Dendritic cell treated with granulocyte-macrophage colony-stimulating factor and Interleukin-4, amounts not matched to agents 40 ng/mL and 50 ng/mL, for 4 days (primary cell): ENCODE measurements at regions not wholly inside any gene's neighbourhood (a gene's known extent, or its start where the extent isn't known, plus 50 kb on each side); places are given as distances from the start of the nearest gene placed in this dataset.
"Not testable (repeated sequence)": the region's sequence is repeated elsewhere in the genome, so short reads cannot be mapped to it uniquely, and the experiment has no call there.

ENCODE experiments used
- H3K27ac Mint-ChIP-seq: one replicate; pipeline ENCODE4 v1.8.0; 2022; ENCODE audit warnings: mild to moderate bottlenecking, mixed read lengths
- H3K27me3 Mint-ChIP-seq: one replicate; pipeline ENCODE4 v1.8.0; 2022; ENCODE audit warnings: mild to moderate bottlenecking, mixed read lengths
- H3K36me3 Mint-ChIP-seq: one replicate; pipeline ENCODE4 v1.8.0; 2022; ENCODE audit warnings: low read depth, mixed read lengths
- H3K4me1 Mint-ChIP-seq: one replicate; pipeline ENCODE4 v1.8.0; 2022; ENCODE audit warnings: low read depth, mixed read lengths
- H3K4me3 Mint-ChIP-seq: one replicate; pipeline ENCODE4 v1.8.0; 2022; ENCODE audit warnings: mild to moderate bottlenecking, moderate library complexity, mixed read lengths
- H3K9me3 Mint-ChIP-seq: one replicate; pipeline ENCODE4 v1.8.0; 2022; ENCODE audit warnings: mixed read lengths
- intact Hi-C: fragments of 100-400 bp; cut with micrococcal nuclease; formaldehyde crosslinking; loops from one replicate; pipeline ENCODE4 v1.15.0; 2022

DNA sequence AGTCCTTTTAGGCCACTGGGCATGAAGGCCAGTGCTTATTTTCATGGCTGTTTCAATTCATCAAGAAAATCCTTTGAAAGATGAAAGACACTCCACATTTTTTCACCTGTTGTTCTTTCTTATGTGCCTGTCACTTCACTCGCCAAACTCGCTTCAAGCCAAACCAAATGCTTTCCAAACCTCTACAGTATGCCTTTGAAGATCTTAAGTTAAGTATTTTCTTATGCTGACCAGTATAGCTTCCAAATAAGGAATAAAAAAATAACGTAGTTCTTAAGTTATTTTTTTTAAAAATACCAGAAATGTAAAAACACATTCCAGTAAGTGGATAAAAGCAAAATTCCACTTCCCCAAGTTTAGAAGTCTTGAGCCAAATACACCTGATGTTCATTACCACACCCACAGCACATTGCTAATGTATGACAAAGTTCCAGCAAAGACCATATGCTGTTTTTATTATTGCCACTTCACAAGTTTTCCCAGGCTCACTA is 186.1 kb downstream of the MTERF1 start:
- H3K27ac Mint-ChIP-seq = no peak overlapping the region
- H3K27me3 Mint-ChIP-seq = no peaks in the 10 kb centered on the region
- peaks cover 18% of the 10 kb centered on the region for H3K9me3 Mint-ChIP-seq
- no peaks in the 10 kb centered on the region for H3K4me1 Mint-ChIP-seq
- intact Hi-C loops = no loop called here
- H3K4me3 Mint-ChIP-seq = no peak overlapping the region
- H3K36me3 Mint-ChIP-seq = no peaks in the 10 kb centered on the region

GRCh38 chr7:91710881-91711280 is 169.6 kb downstream of the MTERF1 start:
- Mint-ChIP-seq H3K36me3 (no peaks in the 10 kb centered on the region), H3K27me3 (no peaks in the 10 kb centered on the region), H3K27ac (no peak overlapping the region), H3K9me3 (peaks cover 57% of the 10 kb centered on the region), H3K4me1 (no peaks in the 10 kb centered on the region), H3K4me3 (no peak overlapping the region)
- intact Hi-C loops = no loop called here

DNA sequence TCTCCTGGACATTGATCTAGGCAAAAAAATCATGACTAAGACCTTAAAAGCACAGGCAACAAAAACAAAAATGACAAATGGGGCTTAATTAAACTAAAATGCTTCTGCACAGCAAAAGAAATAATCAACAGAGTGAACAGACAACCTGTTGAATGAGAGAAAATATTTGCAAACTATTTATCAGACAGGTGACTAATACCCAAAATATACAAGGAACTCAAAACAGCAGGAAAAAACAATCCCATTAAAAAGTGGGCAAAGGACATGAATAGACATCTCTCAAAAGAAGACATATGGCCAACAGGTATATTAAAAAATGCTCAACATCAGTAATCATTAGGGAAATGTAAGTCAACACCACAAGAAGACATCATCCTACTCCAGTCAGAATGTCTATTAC is 166.8 kb downstream of the MTERF1 start:
- Mint-ChIP-seq H3K9me3 (peaks cover 33% of the 10 kb centered on the region), H3K27me3 (no peaks in the 10 kb centered on the region), H3K4me3 (no peak overlapping the region), H3K36me3 (no peaks in the 10 kb centered on the region), H3K4me1 (no peaks in the 10 kb centered on the region), H3K27ac (no peak overlapping the region)
- intact Hi-C loops = no loop called here

DNA sequence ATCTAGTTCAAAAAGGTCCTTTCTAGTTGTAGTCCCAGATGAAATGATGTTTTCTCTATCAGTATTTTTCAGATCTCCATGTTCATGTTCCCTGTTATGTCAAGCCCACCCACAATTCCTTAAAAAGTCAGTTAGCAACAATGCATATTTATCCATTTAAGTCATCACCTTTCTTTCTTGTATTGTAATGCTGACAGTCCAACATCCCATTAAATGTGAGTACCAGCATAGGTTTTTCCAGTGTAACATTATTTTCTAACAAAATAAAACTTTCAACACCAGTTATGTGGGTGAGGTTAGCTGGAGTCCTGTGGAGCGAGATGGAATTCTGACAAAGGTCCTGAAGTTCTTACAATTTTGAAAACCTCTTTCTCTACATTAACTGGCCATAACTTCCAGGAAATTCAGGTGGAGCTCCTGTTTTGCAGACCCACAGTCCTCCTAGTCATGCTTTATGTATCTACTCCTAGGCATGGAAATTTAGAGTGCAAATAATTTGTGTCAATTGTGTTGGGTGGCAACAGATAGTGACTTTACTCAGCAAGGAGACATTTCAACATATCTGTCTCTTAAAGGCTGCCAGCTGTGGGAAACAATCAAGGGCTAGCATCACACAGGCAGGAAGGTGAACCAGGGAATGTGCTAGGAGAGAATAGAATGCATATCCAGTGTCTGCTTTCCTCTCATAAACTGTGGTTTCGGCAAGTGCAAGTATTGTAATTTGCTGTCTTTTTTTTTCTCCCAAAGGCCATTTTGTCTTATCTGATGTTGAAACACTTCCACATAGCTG is 162.6 kb downstream of the MTERF1 start:
- intact Hi-C loops = no loop called here
- no peak overlapping the region for H3K4me3 Mint-ChIP-seq
- H3K27ac Mint-ChIP-seq = no peak overlapping the region
- H3K9me3 Mint-ChIP-seq = peaks cover 20% of the 10 kb centered on the region
- H3K27me3 Mint-ChIP-seq = no peaks in the 10 kb centered on the region
- H3K4me1 Mint-ChIP-seq = no peaks in the 10 kb centered on the region
- H3K36me3 Mint-ChIP-seq = no peaks in the 10 kb centered on the region

- no peaks in the 10 kb centered on the region for H3K27me3 Mint-ChIP-seq
- H3K9me3 Mint-ChIP-seq = peaks cover 20% of the 10 kb centered on the region
- no peaks in the 10 kb centered on the region for H3K36me3 Mint-ChIP-seq
- H3K4me1 Mint-ChIP-seq = no peaks in the 10 kb centered on the region
- intact Hi-C loops = no loop called here
- no peak overlapping the region for H3K27ac Mint-ChIP-seq
- no peak overlapping the region for H3K4me3 Mint-ChIP-seq
Measured at GRCh38 chr7:91719008-91719407, 161.5 kb downstream of the MTERF1 start.

GRCh38 chr7:91720260-91720937 is 160.1 kb downstream of the MTERF1 start:
- Mint-ChIP-seq H3K4me3 (no peak overlapping the region), H3K27me3 (no peaks in the 10 kb centered on the region), H3K9me3 (peaks cover 20% of the 10 kb centered on the region), H3K4me1 (no peaks in the 10 kb centered on the region), H3K36me3 (no peaks in the 10 kb centered on the region), H3K27ac (no peak overlapping the region)
- intact Hi-C loops = no loop called here

- Mint-ChIP-seq H3K36me3 (no peaks in the 10 kb centered on the region), H3K9me3 (peaks cover 20% of the 10 kb centered on the region), H3K27me3 (no peaks in the 10 kb centered on the region), H3K4me3 (no peak overlapping the region), H3K27ac (no peak overlapping the region), H3K4me1 (no peaks in the 10 kb centered on the region)
- intact Hi-C loops = no loop called here
Measured at GRCh38 chr7:91722831-91723230, 157.7 kb downstream of the MTERF1 start.

DNA sequence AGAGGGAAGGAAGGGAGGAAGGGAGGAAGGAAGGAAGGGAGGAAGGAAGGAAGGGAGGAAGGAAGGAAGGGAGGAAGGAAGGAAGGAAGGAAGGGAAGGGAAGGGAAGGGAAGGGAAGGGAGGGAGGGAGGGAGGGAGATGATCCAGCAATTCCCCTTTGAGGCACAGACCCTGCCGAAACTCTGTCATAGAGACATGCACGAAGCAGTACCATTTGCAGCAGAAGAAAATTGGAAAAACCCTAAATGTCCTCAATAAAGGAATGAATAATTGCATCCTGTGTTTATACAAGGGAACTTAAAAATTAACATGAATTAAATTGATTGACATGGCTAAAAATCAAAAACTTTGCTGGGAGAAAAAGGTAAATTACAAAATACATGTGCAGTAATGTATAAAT is 151.5 kb downstream of the MTERF1 start:
- H3K4me1 Mint-ChIP-seq, H3K4me3 Mint-ChIP-seq, H3K27ac Mint-ChIP-seq, intact Hi-C loops, H3K9me3 Mint-ChIP-seq, H3K27me3 Mint-ChIP-seq, H3K36me3 Mint-ChIP-seq: not testable (repeated sequence)

DNA sequence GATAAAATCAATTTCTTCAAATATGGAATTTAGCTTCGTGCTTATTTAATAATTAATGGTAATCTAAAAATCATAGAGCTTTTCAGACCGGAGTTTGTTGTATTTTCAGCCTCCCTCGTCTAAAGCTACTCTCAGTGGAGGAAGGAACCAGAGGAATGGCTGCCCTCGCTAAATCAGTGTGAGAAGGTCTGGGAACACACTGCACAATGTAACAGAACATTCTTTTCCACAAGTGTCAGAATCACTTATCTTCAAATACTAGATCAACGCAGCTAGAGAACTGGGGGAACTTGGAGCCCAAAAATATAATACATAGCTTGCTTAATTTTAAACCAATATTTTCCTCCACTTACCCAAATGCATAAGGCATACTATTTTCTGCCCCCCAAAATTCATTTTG is 148.5 kb downstream of the MTERF1 start:
- H3K36me3 Mint-ChIP-seq = no peaks in the 10 kb centered on the region
- H3K4me3 Mint-ChIP-seq = no peak overlapping the region
- no peak overlapping the region for H3K27ac Mint-ChIP-seq
- no peaks in the 10 kb centered on the region for H3K27me3 Mint-ChIP-seq
- H3K4me1 Mint-ChIP-seq = no peaks in the 10 kb centered on the region
- intact Hi-C loops = no loop called here
- peaks cover 11% of the 10 kb centered on the region for H3K9me3 Mint-ChIP-seq

- Mint-ChIP-seq H3K27ac (no peak overlapping the region), H3K4me3 (no peak overlapping the region), H3K4me1 (no peaks in the 10 kb centered on the region), H3K27me3 (peaks cover 2% of the 10 kb centered on the region), H3K36me3 (no peaks in the 10 kb centered on the region), H3K9me3 (peaks cover 25% of the 10 kb centered on the region)
- intact Hi-C loops = no loop called here
Measured at GRCh38 chr7:91749418-91749817, 131.1 kb downstream of the MTERF1 start.

DNA sequence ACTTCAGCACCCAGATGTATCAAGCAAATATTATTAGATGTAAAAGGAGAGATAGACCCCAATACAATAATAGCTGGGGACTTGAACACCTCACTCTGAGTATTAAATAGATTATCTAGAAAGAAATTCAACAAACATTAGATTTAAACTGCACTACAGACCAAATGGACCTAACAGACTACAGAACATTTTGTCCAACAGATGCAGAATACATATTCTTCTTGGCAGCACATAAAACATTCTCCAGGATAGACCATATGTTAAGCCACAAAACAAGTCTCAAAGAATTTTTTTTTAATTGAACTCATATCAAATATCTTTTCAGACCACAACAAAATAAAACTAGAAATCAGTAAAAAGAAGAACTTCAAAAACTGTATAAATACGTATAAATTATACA is 130.4 kb downstream of the MTERF1 start:
- Mint-ChIP-seq H3K27ac (no peak overlapping the region), H3K4me3 (no peak overlapping the region), H3K27me3 (peaks cover 2% of the 10 kb centered on the region), H3K4me1 (no peaks in the 10 kb centered on the region), H3K36me3 (no peaks in the 10 kb centered on the region), H3K9me3 (peaks cover 25% of the 10 kb centered on the region)
- intact Hi-C loops = no loop called here

GRCh38 chr7:91752102-91752501 is 128.4 kb downstream of the MTERF1 start:
- Mint-ChIP-seq H3K27ac (no peak overlapping the region), H3K4me1 (no peaks in the 10 kb centered on the region), H3K9me3 (peaks cover 21% of the 10 kb centered on the region), H3K36me3 (no peaks in the 10 kb centered on the region), H3K27me3 (peaks cover 2% of the 10 kb centered on the region), H3K4me3 (no peak overlapping the region)
- intact Hi-C loops = no loop called here

- intact Hi-C loops, H3K4me3 Mint-ChIP-seq, H3K27me3 Mint-ChIP-seq, H3K36me3 Mint-ChIP-seq, H3K27ac Mint-ChIP-seq, H3K4me1 Mint-ChIP-seq: not testable (repeated sequence)
- peaks cover 12% of the 10 kb centered on the region for H3K9me3 Mint-ChIP-seq
Measured at GRCh38 chr7:91754280-91754679, 126.2 kb downstream of the MTERF1 start.

DNA sequence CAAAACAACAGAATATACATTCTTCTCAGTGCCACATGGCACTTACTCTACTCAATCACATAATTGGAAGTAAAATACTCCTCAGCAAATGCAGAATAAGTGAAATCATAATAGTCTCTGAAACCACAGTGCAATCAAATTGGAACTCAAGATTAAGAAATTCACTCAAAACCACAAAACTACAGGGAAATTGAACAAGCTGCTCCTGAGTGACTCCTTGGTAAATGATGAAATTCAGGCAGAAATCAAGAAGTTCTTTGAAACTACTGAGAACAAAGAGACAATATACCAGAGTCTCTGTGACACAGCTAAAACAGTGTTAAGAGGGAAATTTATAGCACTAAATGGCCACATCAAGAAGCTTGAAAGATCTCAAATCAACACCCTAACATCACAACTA is 125.4 kb downstream of the MTERF1 start:
- H3K27ac Mint-ChIP-seq, H3K4me1 Mint-ChIP-seq, intact Hi-C loops, H3K27me3 Mint-ChIP-seq, H3K36me3 Mint-ChIP-seq, H3K4me3 Mint-ChIP-seq: not testable (repeated sequence)
- peaks cover 12% of the 10 kb centered on the region for H3K9me3 Mint-ChIP-seq
